PC-9 (cell line): ENCODE measurements at regions not wholly inside any gene's neighbourhood (a gene's known extent, or its start where the extent isn't known, plus 50 kb on each side); places are given as distances from the start of the nearest gene placed in this dataset.

Experiments
- BruUV-seq: library from RNA; stranded (reverse); fragments of 400-500 nt; replicated peaks from 2 replicates; lab custom pipeline; 2021; lab: Mats Ljungman, UMichigan
- CTCF ChIA-PET: fragments of 300-600 bp; sonication (Branson Sonifier 250); formaldehyde crosslinking; loops from one replicate; lab custom pipeline; 2022; ENCODE audit warnings: antibody characterized with exemption; lab: Charles Lee
- POLR2A ChIA-PET: fragments of 300-600 bp; sonication (Branson Sonifier 250); formaldehyde crosslinking; loops from one replicate; lab custom pipeline; 2022; ENCODE audit warnings: antibody characterized with exemption; ENCODE audit not compliant: unreplicated experiment; lab: Charles Lee
- DNase-seq, 2 experiments: peaks; one replicate each; pipeline versions ENCODE4 v3.0.0 to v3.0.0-alpha.2; 2015 to 2022; ENCODE audit warnings: mixed read lengths in 1 of 2
- H2AFZ ChIP-seq: fragments of 200-600 bp; sonication (generic); 2 replicates; pipeline ENCODE4 v1.8.1; 2017; ENCODE audit warnings: antibody characterized with exemption
- H3F3A ChIP-seq: fragments of 200-600 bp; sonication (generic); 2 replicates; pipeline ENCODE4 v1.8.1; 2017; ENCODE audit warnings: antibody characterized with exemption, mild to moderate bottlenecking, low read depth; ENCODE audit not compliant: insufficient read depth
- H3K27ac ChIP-seq: fragments of 200-600 bp; sonication (generic); 2 replicates; pipeline ENCODE4 v1.6.1; 2016; ENCODE audit warnings: mixed run types
- H3K27me3 ChIP-seq: fragments of 200-600 bp; sonication (generic); 2 replicates; pipeline ENCODE4 v1.6.1; 2016; ENCODE audit warnings: low read depth, mixed run types; ENCODE audit not compliant: insufficient read depth
- H3K36me3 ChIP-seq: fragments of 200-600 bp; sonication (generic); 2 replicates; pipeline ENCODE4 v1.6.1; 2016; ENCODE audit warnings: low read depth, mixed run types
- H3K4me1 ChIP-seq: fragments of 200-600 bp; sonication (generic); replicated peaks from 2 replicates; pipeline ENCODE4 v1.6.1; 2016; ENCODE audit warnings: mixed run types; ENCODE audit not compliant: insufficient read depth
- H3K4me2 ChIP-seq: fragments of 200-600 bp; sonication (generic); 2 replicates; pipeline ENCODE4 v1.6.1; 2017; ENCODE audit warnings: mixed run types
- H3K4me3 ChIP-seq: fragments of 200-600 bp; sonication (generic); 2 replicates; pipeline ENCODE4 v1.6.1; 2016; ENCODE audit warnings: mixed run types
- H3K79me2 ChIP-seq: fragments of 200-600 bp; sonication (generic); 2 replicates; pipeline ENCODE4 v1.6.1; 2017; ENCODE audit warnings: low read depth, mixed run types
- H3K9me2 ChIP-seq: fragments of 200-600 bp; sonication (generic); 2 replicates; pipeline ENCODE4 v1.8.1; 2017; ENCODE audit warnings: mild to moderate bottlenecking; ENCODE audit not compliant: insufficient read depth
- H3K9me3 ChIP-seq: fragments of 200-600 bp; sonication (generic); 2 replicates; pipeline ENCODE4 v1.8.1; 2016; ENCODE audit warnings: low read depth; ENCODE audit not compliant: insufficient read depth
- H4K20me1 ChIP-seq: fragments of 200-600 bp; sonication (generic); 2 replicates; pipeline ENCODE4 v1.8.1; 2017; ENCODE audit not compliant: insufficient read depth
- EZH2 ChIP-seq: fragments of 200-600 bp; sonication (generic); IDR thresholded peaks from 2 replicates; pipeline ENCODE4 v1.8.0; 2017; ENCODE audit warnings: antibody characterized with exemption, low read depth
- intact Hi-C: fragments of 100-400 bp; cut with micrococcal nuclease; formaldehyde crosslinking; loops from one replicate; pipeline ENCODE4 v1.10.0; 2022; ENCODE audit not compliant: unreplicated experiment
- TF ChIP-seq, protein P1 (sequence below): fragments of 200-600 bp; sonication (generic); conservative IDR thresholded peaks from 2 replicates; pipeline ENCODE4 v1.6.1; 2017; ENCODE audit warnings: mixed run types, antibody characterized with exemption, mild to moderate bottlenecking, moderate library complexity

DNA sequence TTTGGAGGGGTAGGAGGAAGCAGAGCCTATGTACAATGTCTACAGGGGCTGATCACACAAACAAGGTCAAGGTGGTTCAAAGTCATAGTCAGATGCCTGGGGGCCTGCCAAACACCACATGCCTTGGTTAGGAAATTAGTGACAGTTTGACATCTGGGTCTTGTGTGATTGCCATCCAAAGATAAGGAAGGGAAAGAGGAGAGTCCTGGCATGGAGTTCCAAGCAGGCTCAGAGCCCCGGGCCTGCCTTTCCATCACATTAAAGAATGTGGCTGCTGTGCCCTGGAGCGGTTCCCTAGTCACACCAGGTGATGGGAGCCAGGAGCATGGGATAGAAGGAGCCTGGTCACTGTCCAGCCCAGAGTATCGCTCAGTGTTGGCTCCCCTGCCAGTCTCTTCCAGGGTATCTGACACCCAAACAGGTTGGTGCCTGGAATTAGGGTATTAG is 53.6 kb upstream of the BCL2L14 start:
- POLR2A ChIA-PET, result no interaction called here
- H3K27ac ChIP-seq, result no peak overlapping the region
- H3K27me3 ChIP-seq, result no peaks in the 10 kb centered on the region
- no peaks in the 10 kb centered on the region; the same call in 1 of the 2 replicates for H3K4me1 ChIP-seq
- H3K4me3 ChIP-seq, result no peak overlapping the region
- no peaks in the 10 kb centered on the region for H4K20me1 ChIP-seq
- H3K36me3 ChIP-seq, result no peaks in the 10 kb centered on the region
- H2AFZ ChIP-seq, result no peak overlapping the region
- H3K9me2 ChIP-seq, result no peaks in the 10 kb centered on the region
- peak in 1 of 2 experiments; percentile 13 for DNase-seq
- CTCF ChIA-PET, result interaction anchor here (1.0 kb wide), 1 partner anchor 8 kb away, joined by 4 read pairs; no protein-coding TSS in a partner anchor
- no peaks in the 10 kb centered on the region for H3K9me3 ChIP-seq
- intact Hi-C loops, result no loop called here
- no peaks in the 10 kb centered on the region for H3F3A ChIP-seq
- no peak overlapping the region for H3K4me2 ChIP-seq
- no peak for TF ChIP-seq EZH2
- TF ChIP-seq, protein P1, sequence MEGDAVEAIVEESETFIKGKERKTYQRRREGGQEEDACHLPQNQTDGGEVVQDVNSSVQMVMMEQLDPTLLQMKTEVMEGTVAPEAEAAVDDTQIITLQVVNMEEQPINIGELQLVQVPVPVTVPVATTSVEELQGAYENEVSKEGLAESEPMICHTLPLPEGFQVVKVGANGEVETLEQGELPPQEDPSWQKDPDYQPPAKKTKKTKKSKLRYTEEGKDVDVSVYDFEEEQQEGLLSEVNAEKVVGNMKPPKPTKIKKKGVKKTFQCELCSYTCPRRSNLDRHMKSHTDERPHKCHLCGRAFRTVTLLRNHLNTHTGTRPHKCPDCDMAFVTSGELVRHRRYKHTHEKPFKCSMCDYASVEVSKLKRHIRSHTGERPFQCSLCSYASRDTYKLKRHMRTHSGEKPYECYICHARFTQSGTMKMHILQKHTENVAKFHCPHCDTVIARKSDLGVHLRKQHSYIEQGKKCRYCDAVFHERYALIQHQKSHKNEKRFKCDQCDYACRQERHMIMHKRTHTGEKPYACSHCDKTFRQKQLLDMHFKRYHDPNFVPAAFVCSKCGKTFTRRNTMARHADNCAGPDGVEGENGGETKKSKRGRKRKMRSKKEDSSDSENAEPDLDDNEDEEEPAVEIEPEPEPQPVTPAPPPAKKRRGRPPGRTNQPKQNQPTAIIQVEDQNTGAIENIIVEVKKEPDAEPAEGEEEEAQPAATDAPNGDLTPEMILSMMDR, result no peak
- H3K79me2 ChIP-seq, result no peaks in the 10 kb centered on the region
- BruUV-seq, result no TSS peak

DNA sequence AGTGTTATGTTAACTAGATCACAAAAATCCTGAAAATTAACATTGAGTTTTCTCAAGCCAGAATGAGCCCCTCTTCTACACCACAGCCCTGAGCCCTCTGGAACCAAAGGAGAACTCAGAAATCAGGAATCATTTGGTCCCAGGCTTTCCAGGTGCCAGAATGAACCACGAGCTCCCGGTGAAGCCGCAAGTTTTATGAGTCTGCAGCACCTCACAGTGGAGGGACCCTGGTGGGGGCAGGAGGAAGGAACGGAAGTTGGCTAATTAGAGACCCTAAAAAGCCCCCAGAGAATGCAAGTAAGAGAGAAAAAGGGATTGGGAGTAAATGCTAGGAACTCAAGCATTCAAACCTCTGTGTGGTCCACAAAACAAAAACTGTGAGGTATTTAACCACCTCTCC is 52.9 kb upstream of the BCL2L14 start:
- no peaks in the 10 kb centered on the region for H3K9me2 ChIP-seq
- H4K20me1 ChIP-seq, result no peaks in the 10 kb centered on the region
- TF ChIP-seq EZH2, result no peak
- TF ChIP-seq, protein P1, result no peak
- H3F3A ChIP-seq, result no peaks in the 10 kb centered on the region
- ChIA-PET POLR2A (no interaction called here), CTCF (interaction anchor here (1.0 kb wide), 1 partner anchor 8 kb away, joined by 4 read pairs; no protein-coding TSS in a partner anchor)
- intact Hi-C loops, result no loop called here
- no peaks in the 10 kb centered on the region for H3K79me2 ChIP-seq
- DNase-seq, result no peak
- H3K36me3 ChIP-seq, result no peaks in the 10 kb centered on the region
- no peak overlapping the region for H3K27ac ChIP-seq
- H3K9me3 ChIP-seq, result no peaks in the 10 kb centered on the region
- no peak overlapping the region for H3K4me3 ChIP-seq
- H3K27me3 ChIP-seq, result no peaks in the 10 kb centered on the region
- H3K4me1 ChIP-seq, result no peaks in the 10 kb centered on the region; the same call in 1 of the 2 replicates
- no peak overlapping the region for H3K4me2 ChIP-seq
- H2AFZ ChIP-seq, result no peak overlapping the region
- no TSS peak for BruUV-seq

DNA sequence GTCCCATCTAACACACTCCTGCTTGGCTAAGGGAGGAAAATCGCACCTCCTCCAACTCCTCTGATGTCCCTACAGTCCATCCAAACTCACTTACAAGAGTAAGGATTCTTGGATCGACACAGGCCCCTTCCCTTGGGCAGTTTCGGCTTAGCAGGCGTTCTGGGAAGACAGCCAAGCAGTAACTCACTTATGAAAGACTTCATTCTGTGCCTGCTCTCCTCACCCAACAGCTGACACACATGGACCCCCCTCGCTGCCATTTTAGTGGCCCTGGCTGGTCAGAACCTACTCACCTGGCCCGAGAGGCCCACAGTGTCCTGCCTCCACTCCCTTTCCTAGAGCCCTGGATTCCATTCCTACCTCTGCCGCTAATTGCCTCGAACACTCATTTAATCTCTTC is 52.3 kb upstream of the BCL2L14 start:
- intact Hi-C loops, result no loop called here
- BruUV-seq, result no TSS peak

More for the DNA sequence above, 52.3 kb upstream of the BCL2L14 start:
- TF ChIP-seq EZH2, result no peak
- TF ChIP-seq, protein P1, result no peak
- H3K9me3 ChIP-seq, result no peaks in the 10 kb centered on the region
- ChIA-PET POLR2A (no interaction called here), CTCF (interaction anchor here (1.0 kb wide), 1 partner anchor 9 kb away, joined by 4 read pairs; no protein-coding TSS in a partner anchor)
- no peaks in the 10 kb centered on the region for H3K9me2 ChIP-seq
- no peak overlapping the region for H3K4me2 ChIP-seq
- no peaks in the 10 kb centered on the region for H3K27me3 ChIP-seq
- no peak overlapping the region for H3K27ac ChIP-seq
- H2AFZ ChIP-seq, result no peak overlapping the region
- no peaks in the 10 kb centered on the region; the same call in 1 of the 2 replicates for H3K4me1 ChIP-seq
- H3K79me2 ChIP-seq, result no peaks in the 10 kb centered on the region
- no peaks in the 10 kb centered on the region for H4K20me1 ChIP-seq
- no peaks in the 10 kb centered on the region for H3F3A ChIP-seq
- H3K4me3 ChIP-seq, result no peak overlapping the region
- no peak for DNase-seq
- H3K36me3 ChIP-seq, result no peaks in the 10 kb centered on the region
